NCI-H446 treated with DMSO at 0.1 percent for 48 hours (cell line): ENCODE measurements at regions not wholly inside any gene's neighbourhood (a gene's known extent, or its start where the extent isn't known, plus 50 kb on each side); places are given as distances from the start of the nearest gene placed in this dataset.

Experiments used
- DNase-seq: peaks from one replicate; lab custom pipeline; 2025; lab: John Stamatoyannopoulos, UW

DNA sequence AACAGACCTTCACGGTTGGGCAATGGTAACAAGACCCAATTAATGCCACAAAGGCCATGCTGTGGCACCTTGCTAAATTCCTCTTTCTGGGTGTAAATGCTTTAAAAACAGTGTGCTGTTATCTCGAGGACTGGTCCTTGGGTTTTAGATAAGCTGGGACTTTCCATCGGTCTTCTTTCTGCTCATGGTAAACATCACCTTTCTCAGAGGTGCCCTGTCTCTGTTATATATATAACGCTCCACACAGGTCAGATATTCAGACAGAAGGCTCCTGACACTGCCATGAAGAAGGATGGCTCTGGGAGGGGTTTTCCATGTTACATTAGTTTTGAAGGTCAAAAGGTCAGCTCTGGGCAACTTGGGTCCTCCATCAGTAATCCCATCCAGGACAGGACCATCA, 151.6 kb downstream of the BBOX1 start:
- no peak for DNase-seq

DNA sequence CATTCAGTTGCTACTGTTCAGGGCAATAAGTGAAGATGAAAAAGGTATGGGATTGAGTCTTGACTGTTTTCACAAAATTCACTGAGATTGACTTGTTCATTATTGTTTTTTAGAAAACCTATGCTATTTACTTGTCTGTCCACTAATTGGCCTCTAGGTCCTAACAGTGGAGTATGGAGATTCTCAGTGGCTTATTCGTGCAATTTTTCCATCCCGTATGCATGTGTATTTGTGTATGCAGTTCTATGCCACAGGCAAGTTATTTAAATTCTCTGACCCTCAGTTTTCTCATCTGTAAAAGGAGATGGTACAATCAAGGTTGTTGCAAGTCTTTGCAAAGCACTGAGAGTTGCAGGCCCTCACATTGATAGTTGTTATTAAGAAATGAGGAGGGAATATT, 151.0 kb downstream of the BBOX1 start:
- DNase-seq, result no peak

DNA sequence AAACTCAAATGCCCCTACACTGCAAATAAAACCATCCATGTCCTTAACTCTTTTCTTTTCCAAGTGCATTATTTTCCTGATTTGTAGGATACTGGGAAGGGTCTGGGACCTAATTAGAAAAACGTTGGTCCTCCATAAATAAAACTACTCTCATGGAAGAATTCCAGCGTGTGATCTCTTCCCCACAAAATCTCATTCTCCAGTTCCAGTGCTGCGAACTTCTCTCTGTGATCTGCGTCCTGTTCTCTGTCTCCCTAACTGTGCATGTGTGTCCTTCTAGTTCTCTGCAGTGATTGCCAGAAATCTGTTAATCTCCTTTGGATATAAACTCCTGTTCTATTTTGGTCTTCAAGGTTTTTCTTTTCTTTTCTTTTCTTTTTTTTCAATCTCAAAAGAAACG, 148.1 kb downstream of the BBOX1 start:
- DNase-seq, result no peak

DNA sequence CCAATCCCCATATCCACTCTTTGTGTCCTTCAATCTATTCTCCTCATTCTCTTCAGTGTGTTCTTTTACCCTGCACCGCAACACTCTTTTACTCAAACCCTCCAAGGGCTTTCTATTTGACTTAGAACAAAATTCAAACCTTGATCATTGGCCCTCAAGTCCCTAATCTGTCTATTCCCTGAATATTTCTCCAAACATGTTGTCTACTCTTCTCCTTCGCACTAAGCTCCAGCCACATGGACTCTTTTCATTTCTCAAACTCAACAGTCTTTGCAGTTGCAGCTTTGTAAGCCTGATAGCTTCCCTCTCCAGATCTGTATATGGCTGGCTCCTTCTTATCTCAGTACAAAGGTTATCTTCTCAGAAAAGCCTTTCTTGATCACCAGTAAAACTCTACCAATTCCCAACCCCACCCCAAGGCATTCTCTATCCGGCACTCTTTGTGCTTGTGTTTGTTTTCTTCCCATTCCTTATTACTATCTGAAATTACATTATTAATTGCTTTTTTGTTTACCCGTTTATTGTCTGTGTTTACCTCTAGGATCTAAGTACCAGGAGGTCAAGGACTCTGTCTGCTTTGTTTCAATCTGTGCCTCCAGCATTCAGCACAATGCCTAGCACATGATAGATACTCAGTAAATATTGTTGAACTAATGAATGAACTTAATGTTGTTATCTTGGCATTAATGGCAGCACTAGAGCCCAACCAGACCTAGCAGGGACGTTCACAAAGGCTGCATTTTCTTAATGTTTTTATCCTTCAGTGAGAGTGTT, 147.4 kb downstream of the BBOX1 start:
- no peak for DNase-seq

DNA sequence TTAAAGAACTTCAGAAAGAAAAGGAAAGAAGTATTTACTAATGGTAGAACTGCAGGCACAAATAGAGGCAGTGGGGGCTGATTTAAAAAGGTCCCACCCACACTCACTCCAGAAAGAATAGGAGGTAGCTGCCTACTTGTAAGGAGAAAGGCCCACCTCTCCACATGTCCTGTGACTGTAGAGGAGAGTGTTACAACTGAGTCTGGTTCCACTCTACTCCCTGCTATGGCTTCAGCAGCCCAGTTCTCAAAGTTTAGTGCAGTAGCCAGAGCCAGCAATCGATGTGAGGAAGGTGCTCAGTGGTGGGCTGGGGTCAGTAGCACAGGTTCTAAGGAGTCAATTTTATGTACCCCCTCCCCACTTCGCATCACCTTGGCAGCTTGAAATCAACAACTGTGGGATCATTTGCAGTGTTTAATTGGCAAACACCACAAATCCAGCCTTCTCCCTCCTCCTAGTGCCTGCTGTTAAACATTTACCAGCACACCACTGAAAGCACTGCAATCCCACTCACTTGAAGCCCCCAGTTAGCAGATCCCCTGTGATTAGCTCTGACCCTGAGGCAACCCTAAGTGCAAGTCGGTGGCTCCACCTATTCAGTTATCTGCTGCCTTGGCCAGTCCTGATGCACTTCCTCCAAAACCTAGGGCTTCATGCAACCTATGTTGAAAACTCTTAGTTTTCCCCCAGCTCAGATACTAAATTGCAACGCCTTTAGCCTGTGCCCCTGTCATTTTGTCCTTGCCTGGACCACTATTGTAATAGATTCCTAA, 146.6 kb downstream of the BBOX1 start:
- no peak for DNase-seq

DNA sequence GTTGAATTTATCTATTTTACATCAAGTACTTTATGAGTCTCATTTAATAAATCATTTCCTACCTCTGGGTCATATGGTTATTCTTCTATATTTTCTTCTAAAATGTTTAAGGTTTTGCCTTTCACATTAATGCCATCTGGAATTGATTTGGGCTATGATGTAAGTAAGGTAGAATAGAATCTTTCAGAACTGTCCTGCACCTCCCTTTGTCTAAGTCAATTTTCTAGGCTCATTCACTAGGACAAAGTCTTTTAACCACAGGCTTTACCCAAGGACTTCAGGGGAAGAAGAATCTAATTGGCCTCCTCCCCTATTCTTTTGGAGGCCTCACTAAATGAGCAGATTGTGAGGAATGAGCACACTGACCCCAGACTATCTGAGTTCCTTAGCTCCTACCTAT, 146.0 kb downstream of the BBOX1 start:
- DNase-seq, result no peak

DNA sequence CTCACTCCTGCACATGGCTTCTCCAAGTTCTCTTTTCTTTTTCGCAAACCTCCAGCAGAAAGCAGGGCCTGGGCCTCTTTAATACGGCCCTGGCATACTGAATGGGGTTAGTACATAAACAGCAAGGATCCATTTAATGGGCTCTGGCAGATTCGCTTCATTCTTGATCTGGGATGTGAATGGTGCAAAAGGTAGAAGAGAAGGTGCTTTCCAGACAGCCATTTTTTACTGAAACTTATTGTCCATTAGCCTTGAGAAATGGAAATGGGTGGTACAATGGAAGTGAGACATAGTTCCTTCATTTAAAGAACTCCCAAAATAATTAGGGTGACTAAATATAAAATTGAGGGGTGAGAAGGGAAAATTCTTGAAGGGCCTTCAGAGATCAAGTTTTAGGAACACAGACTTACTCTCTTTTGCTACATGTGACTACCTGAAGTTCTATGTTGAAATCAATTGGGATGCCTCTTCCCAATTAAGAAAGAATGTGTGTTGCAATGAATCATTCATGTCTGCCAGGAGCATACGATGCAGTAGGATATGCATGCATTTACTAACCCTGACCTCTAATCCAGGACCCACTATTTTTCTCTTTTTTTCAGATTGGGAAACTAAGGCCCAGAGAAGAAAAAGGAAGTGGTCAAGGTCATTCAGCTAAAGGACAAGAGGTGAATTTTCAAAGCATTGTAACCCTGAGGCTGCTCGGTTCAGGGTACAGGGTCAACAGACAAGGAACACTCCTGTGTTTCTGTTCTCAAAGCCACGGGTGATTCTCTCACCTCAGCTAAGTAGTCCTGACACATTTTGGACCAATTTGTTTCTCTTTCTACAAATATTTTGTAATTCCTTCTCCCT, 144.1 kb downstream of the BBOX1 start:
- no peak for DNase-seq

DNA sequence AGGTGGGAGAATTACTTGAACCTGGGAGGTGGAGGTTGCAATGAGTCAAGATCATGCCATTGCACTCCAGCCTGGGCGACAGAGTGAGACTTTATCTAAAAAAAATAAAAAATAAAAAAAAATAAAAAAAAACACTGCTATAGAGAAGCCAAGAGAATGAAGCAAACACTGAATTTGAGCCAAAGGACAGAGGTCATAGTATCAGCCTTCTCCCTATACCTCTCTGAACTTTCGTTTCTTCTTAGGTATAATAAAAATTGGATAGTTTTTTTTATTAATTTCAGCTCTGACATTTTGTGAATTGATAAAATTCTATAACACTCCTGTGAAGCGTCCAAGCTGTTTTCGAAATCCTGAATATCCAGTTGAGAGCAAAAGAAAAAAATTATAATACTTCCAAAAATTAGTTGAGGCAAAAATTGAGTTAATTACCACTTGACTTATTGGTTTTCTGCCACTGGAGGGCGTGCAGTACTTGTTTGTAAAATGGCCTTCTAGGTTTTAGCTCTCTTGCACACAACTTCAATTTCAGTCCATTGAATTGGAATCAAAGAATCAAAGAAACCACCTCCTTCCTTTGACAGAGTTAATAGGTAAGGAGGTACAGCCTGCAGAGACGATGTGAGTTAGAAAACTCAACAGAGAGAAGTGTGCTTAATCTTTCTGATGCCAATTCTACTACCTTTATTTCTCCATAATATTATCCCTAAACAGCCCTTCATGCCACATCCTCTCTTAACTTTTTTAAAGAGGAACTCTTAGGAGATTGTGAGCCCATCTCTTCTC, 143.2 kb downstream of the BBOX1 start:
- DNase-seq, result peak; percentile 73

DNA sequence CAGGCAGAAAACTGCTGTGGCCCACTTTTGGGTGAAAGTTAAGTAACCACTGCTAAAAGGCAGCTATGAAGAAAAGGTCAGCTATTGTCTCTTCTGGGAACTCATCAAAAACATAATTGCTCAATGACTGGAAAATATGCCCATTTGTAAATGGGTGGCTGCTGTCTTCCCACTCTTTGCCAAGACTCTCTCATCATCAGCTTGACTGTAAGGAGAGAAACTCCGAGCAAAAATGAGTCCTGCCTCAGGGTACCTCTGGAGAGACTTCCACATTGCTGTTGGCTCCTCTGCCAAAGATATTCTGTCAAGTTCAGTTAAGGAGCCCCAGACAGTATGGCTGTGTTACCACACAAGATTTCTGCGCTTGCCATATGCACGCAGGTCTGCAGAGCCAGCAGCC, 138.7 kb downstream of the BBOX1 start:
- peak; percentile 91 for DNase-seq

DNA sequence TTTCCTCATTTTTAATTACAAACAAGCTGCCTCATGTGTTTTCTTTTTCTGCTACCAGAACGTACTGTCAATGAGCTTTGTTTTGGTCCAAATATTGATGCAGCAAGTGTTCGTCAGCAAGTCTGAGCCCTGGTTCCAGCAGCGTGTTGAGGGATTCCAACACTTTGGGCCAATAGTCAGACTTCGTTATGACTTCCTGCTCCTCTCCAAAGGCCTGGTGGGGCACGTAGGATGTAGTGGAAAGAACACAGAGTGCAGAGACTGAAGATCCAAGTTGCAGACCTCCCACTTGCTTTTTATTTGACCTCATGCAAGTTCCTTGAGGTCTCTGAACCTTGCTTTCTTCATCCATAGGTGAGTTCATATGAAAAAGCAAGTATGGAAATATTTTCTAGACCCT, 138.2 kb downstream of the BBOX1 start:
- DNase-seq, result no peak
